ENCODE measurements at regions not wholly inside any gene's neighbourhood (a gene's known extent, or its start where the extent isn't known, plus 50 kb on each side); places are given as distances from the start of the nearest gene placed in this dataset.

DNA sequence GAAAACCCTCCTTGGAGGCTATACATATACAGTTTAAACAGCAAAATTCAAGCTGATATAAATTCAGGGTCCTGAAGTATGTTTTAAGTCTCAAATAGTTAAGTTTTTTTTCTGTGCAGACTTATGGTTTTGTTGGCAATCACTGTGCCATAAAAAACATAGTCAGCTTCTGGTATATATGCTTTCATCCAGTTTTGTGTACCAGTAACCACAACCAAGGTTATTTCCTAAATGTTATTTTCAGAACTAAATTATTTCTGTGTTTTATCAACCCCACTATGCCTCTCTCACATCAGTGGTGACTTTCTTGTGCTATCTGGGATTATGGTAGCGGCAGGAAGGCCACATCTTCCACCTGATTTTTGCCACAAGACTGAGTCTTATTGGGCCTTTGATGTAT is 107.7 kb upstream of the SMARCA2 start:
- H3K4me2 ChIP-seq, result no peak overlapping the region
- ChIA-PET CTCF (no interaction called here), POLR2A (no interaction called here)
- H3K4me3 ChIP-seq, result no peak overlapping the region
- ATAC-seq, result no peak
- no peak overlapping the region for H3K27ac ChIP-seq
- no peaks in the 10 kb centered on the region for H3K4me1 ChIP-seq
- TF ChIP-seq RFX5 (IDR thresholded peaks at IDR 0.05), result no peak
- TF ChIP-seq, protein P1, sequence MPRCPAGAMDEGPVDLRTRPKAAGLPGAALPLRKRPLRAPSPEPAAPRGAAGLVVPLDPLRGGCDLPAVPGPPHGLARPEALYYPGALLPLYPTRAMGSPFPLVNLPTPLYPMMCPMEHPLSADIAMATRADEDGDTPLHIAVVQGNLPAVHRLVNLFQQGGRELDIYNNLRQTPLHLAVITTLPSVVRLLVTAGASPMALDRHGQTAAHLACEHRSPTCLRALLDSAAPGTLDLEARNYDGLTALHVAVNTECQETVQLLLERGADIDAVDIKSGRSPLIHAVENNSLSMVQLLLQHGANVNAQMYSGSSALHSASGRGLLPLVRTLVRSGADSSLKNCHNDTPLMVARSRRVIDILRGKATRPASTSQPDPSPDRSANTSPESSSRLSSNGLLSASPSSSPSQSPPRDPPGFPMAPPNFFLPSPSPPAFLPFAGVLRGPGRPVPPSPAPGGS (IDR thresholded peaks at IDR 0.05), result no peak
- no peak for TF ChIP-seq FOSL2 (IDR thresholded peaks at IDR 0.05)
- no peak for TF ChIP-seq FOSL2 (CRISPR knock-in tag; IDR thresholded peaks at IDR 0.05)
- TF ChIP-seq, protein P2, sequence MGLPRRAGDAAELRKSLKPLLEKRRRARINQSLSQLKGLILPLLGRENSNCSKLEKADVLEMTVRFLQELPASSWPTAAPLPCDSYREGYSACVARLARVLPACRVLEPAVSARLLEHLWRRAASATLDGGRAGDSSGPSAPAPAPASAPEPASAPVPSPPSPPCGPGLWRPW (IDR thresholded peaks at IDR 0.05), result no peak
- no peak for TF ChIP-seq EHF (CRISPR knock-in tag; IDR thresholded peaks at IDR 0.05)
- TF ChIP-seq NPAS2 (CRISPR knock-in tag; IDR thresholded peaks at IDR 0.05; ENCODE audit: borderline replicate concordance), result no peak
- no peak for TF ChIP-seq HDAC2 (IDR thresholded peaks at IDR 0.05)
- no peak for TF ChIP-seq POLR2AphosphoS2 (conservative IDR thresholded peaks at IDR 0.05; ENCODE audit: low read length)
- no peak for TF ChIP-seq CEBPB (IDR thresholded peaks at IDR 0.05)
- TF ChIP-seq, protein P3, sequence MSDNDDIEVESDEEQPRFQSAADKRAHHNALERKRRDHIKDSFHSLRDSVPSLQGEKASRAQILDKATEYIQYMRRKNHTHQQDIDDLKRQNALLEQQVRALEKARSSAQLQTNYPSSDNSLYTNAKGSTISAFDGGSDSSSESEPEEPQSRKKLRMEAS (IDR thresholded peaks at IDR 0.05), result no peak
- TF ChIP-seq HEYL (CRISPR knock-in tag; IDR thresholded peaks at IDR 0.05), result no peak
- TF ChIP-seq HOXB13 (CRISPR knock-in tag; IDR thresholded peaks at IDR 0.05; ENCODE audit: low read depth), result no peak
- peaks cover 10% of the 10 kb centered on the region for H3K9me3 ChIP-seq
- 6% methylated on average over 1 of the region's 1 CpG for WGBS (ENCODE audit: missing lambda C conversion rate)
- no peak for FAIRE-seq
- DNase-seq (ENCODE audit: low read depth in 1 of 2, low spot score in 1 of 2), result no peak

DNA sequence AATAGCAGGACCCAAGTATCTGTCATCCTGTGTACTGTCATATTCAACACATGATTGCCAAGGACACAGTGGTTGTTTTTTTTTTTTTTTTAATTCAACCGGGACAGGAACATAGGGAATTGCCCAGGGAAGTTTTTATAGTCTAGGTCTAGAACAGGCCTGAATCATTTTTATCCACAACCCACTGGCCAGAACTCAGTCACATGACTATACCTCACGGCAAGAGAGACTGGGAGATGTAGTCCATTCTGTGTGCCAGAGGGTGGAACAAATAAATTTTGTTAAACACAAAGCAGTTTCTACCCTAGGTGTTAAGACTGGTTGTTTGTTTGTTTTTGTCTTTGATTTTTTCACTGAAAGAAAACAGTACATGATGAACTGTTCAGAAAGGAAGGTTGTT is 105.8 kb upstream of the SMARCA2 start:
- no peak for ATAC-seq
- ChIA-PET POLR2A (no interaction called here), CTCF (no interaction called here)
- no peak for DNase-seq (ENCODE audit: low read depth in 1 of 2, low spot score in 1 of 2)
- Histone ChIP-seq H3K4me1 (no peaks in the 10 kb centered on the region), H3K4me3 (no peak overlapping the region), H3K4me2 (no peak overlapping the region), H3K9me3 (no peaks in the 10 kb centered on the region), H3K27ac (no peak overlapping the region)
- no peak for FAIRE-seq
- WGBS (ENCODE audit: missing lambda C conversion rate), result 2% methylated on average over 2 of the region's 2 CpGs
- no peak for TF ChIP-seq EHMT2 (IDR thresholded peaks at IDR 0.05; ENCODE audit: low read depth)
- TF ChIP-seq, protein P2 (IDR thresholded peaks at IDR 0.05), result no peak
- TF ChIP-seq PHF8 (IDR thresholded peaks at IDR 0.05; ENCODE audit: borderline replicate concordance, low read depth), result no peak
- no peak for TF ChIP-seq RAD21 (conservative IDR thresholded peaks at IDR 0.05 in 1 of 2, IDR thresholded peaks at IDR 0.05 in 1 of 2)
- TF ChIP-seq SMC3 (IDR thresholded peaks at IDR 0.05), result no peak
- TF ChIP-seq JUNB (IDR thresholded peaks at IDR 0.05), result no peak
- no peak for TF ChIP-seq CHD2 (IDR thresholded peaks at IDR 0.05; ENCODE audit: low read length, partially characterized antibody)

DNA sequence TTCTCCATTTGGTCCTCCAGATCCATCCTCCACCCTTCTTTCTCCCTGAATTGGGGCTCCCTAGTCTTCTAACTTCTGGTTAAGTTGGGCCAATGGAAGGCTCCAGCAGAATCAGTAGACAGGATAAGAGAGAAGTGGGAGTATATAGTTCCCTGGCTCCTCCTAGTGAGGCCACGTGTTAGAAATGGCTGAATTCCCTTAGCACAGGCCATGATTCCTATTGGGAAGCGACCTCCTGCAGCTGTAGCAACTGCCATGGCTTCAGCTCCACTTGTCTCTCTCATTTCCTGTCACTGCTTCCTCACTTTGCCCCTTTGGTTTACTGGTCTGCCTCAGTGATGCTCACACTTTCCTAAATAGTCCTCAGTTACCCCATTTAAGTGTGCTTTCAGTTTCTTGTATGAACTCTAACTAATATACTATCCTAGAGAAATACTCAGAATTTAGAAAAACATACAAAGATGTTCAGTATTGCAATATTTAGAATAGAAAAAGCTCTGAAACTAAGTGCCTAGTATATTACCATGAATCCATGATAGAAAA is 104.8 kb upstream of the SMARCA2 start:
- FAIRE-seq (no peak), DNase-seq (ENCODE audit: low read depth in 1 of 2, low spot score in 1 of 2) (no peak), ATAC-seq (no peak)
- Histone ChIP-seq H3K4me3 (no peak overlapping the region), H3K9me3 (no peaks in the 10 kb centered on the region), H3K27ac (no peak overlapping the region), H3K4me2 (no peak overlapping the region), H3K4me1 (no peaks in the 10 kb centered on the region)
- ChIA-PET CTCF (interaction anchor here (0.8 kb wide), 1 partner anchor 327 kb away, joined by 3 read pairs; no protein-coding TSS in a partner anchor), POLR2A (no interaction called here)
- WGBS (ENCODE audit: missing lambda C conversion rate), result 3% methylated on average over 2 of the region's 2 CpGs
- no peak for TF ChIP-seq EHF (CRISPR knock-in tag; IDR thresholded peaks at IDR 0.05)
- TF ChIP-seq MAFK (IDR thresholded peaks at IDR 0.05; ENCODE audit: partially characterized antibody), result no peak
- TF ChIP-seq, protein P2 (IDR thresholded peaks at IDR 0.05), result no peak
- no peak for TF ChIP-seq RNF2 (IDR thresholded peaks at IDR 0.05; ENCODE audit: borderline replicate concordance, low read depth)
- no peak for TF ChIP-seq SREBF2 (IDR thresholded peaks at IDR 0.05)
- no peak for TF ChIP-seq ESRRA (IDR thresholded peaks at IDR 0.05; ENCODE audit: borderline replicate concordance, low read length)
- TF ChIP-seq, protein P4, sequence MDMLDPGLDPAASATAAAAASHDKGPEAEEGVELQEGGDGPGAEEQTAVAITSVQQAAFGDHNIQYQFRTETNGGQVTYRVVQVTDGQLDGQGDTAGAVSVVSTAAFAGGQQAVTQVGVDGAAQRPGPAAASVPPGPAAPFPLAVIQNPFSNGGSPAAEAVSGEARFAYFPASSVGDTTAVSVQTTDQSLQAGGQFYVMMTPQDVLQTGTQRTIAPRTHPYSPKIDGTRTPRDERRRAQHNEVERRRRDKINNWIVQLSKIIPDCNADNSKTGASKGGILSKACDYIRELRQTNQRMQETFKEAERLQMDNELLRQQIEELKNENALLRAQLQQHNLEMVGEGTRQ (IDR thresholded peaks at IDR 0.05), result no peak

Measured in A549 (cell line).